IMR-90 (cell line): ENCODE measurements at regions not wholly inside any gene's neighbourhood (a gene's known extent, or its start where the extent isn't known, plus 50 kb on each side); places are given as distances from the start of the nearest gene placed in this dataset.

Experiments
- ATAC-seq: fragments of 200-7000 bp; cut with Tn5 transposase; 2 replicates; pipeline ENCODE4 v1.9.1; 2020; ENCODE audit warnings: low read depth, mild to moderate bottlenecking, moderate library complexity
- BruUV-seq: library from RNA; stranded (reverse); fragments of 400-500 nt; replicated peaks from 2 replicates; lab custom pipeline; 2021; lab: Mats Ljungman, UMichigan
- CTCF ChIA-PET: fragments of 300-600 bp; formaldehyde crosslinking; extraction: SDS; loops from one replicate; lab custom pipeline; 2021; ENCODE audit warnings: antibody characterized with exemption; lab: Yijun Ruan, JAX
- POLR2A ChIA-PET: fragments of 300-600 bp; sonication (Branson Sonifier 250); formaldehyde crosslinking; loops from one replicate; lab custom pipeline; 2022; ENCODE audit warnings: antibody characterized with exemption; ENCODE audit not compliant: unreplicated experiment; lab: Charles Lee
- DNase-seq: peaks from one replicate; pipeline ENCODE4 v3.0.0; 2013
- H2AFZ ChIP-seq: replicated peaks from 2 replicates; pipeline ENCODE3; 2013; ENCODE audit warnings: low read length, mild to moderate bottlenecking; ENCODE audit not compliant: poor library complexity
- H2AK5ac ChIP-seq: 2 replicates; pipeline ENCODE4 v1.6.1; 2013; ENCODE audit warnings: low read depth, low read length, inconsistent platforms
- H2AK9ac ChIP-seq: replicated peaks from 2 replicates; pipeline ENCODE3; 2013; ENCODE audit warnings: mild to moderate bottlenecking, low read depth, low read length, moderate library complexity; ENCODE audit not compliant: poor library complexity
- H2BK120ac ChIP-seq: 2 replicates; pipeline ENCODE4 v1.6.1; 2013; ENCODE audit warnings: low read depth, low read length, inconsistent platforms
- H2BK15ac ChIP-seq: 3 replicates; pipeline ENCODE4 v1.6.1; 2013; ENCODE audit warnings: low read depth, low read length, inconsistent platforms
- H2BK20ac ChIP-seq: 2 replicates; pipeline ENCODE4 v1.6.1; 2013; ENCODE audit warnings: low read depth, mild to moderate bottlenecking, inconsistent platforms, low read length, moderate library complexity
- H2BK5ac ChIP-seq: 2 replicates; pipeline ENCODE4 v1.6.1; 2013; ENCODE audit warnings: mild to moderate bottlenecking, low read depth, low read length, inconsistent platforms; ENCODE audit not compliant: poor library complexity, severe bottlenecking
- H3K14ac ChIP-seq: replicated peaks from 2 replicates; pipeline ENCODE4 v1.6.1; 2013; ENCODE audit warnings: low read depth, low read length, inconsistent platforms
- H3K18ac ChIP-seq: 2 replicates; pipeline ENCODE4 v1.6.1; 2013; ENCODE audit warnings: low read depth, low read length, control low read depth
- H3K23ac ChIP-seq: 2 replicates; pipeline ENCODE4 v1.6.1; 2013; ENCODE audit warnings: low read depth, low read length, inconsistent platforms
- H3K27ac ChIP-seq: 2 replicates; pipeline ENCODE4 v1.5.1; 2013; ENCODE audit warnings: mild to moderate bottlenecking, control low read depth, low read length; ENCODE audit not compliant: insufficient read depth
- H3K27me3 ChIP-seq: 2 replicates; pipeline ENCODE4 v1.6.1; 2013; ENCODE audit warnings: low read length; ENCODE audit not compliant: control insufficient read depth, insufficient read depth
- H3K36me3 ChIP-seq: 2 replicates; pipeline ENCODE4 v1.6.1; 2013; ENCODE audit warnings: low read length, mixed read lengths; ENCODE audit not compliant: control insufficient read depth, insufficient read depth
- H3K4ac ChIP-seq: 2 replicates; pipeline ENCODE4 v1.6.1; 2013; ENCODE audit warnings: low read depth, low read length, inconsistent platforms
- H3K4me1 ChIP-seq: 2 replicates; pipeline ENCODE4 v1.6.1; 2013; ENCODE audit warnings: low read length, mixed read lengths; ENCODE audit not compliant: control insufficient read depth, insufficient read depth
- H3K4me2 ChIP-seq: 2 replicates; pipeline ENCODE4 v1.6.1; 2013; ENCODE audit warnings: low read depth, mild to moderate bottlenecking, control low read depth, low read length, moderate library complexity
- H3K4me3 ChIP-seq: 2 replicates; pipeline ENCODE4 v1.5.1; 2013; ENCODE audit warnings: low read depth, mild to moderate bottlenecking, control low read depth, low read length, moderate library complexity; ENCODE audit not compliant: insufficient read depth
- H3K56ac ChIP-seq: 2 replicates; pipeline ENCODE4 v1.6.1; 2013; ENCODE audit warnings: low read length, inconsistent platforms; ENCODE audit not compliant: insufficient read depth; ENCODE audit errors: extremely low read depth
- H3K79me1 ChIP-seq, 2 experiments: 2 replicates each; pipeline ENCODE4 v1.6.1; 2013; ENCODE audit warnings: low read length in 2 of 2, inconsistent platforms in 1 of 2, low read depth in 1 of 2
- H3K9ac ChIP-seq: 2 replicates; pipeline ENCODE4 v1.6.1; 2013; ENCODE audit warnings: low read depth, low read length, control low read depth
- H3K9me1 ChIP-seq: 2 replicates; pipeline ENCODE4 v1.6.1; 2013; ENCODE audit warnings: low read length, inconsistent platforms; ENCODE audit not compliant: insufficient read depth
- H3K9me3 ChIP-seq: 2 replicates; pipeline ENCODE4 v1.6.1; 2013; ENCODE audit warnings: low read length; ENCODE audit not compliant: control insufficient read depth, insufficient read depth
- H4K20me1 ChIP-seq: 2 replicates; pipeline ENCODE4 v1.6.1; 2013; ENCODE audit warnings: low read length, inconsistent platforms; ENCODE audit not compliant: insufficient read depth
- H4K5ac ChIP-seq: 2 replicates; pipeline ENCODE4 v1.6.1; 2013; ENCODE audit warnings: mild to moderate bottlenecking, low read depth, low read length, control low read depth
- H4K8ac ChIP-seq, 2 experiments: 2 replicates each; pipeline ENCODE4 v1.6.1; 2013; ENCODE audit warnings: low read depth in 2 of 2, low read length in 2 of 2, control low read depth in 1 of 2, inconsistent platforms in 1 of 2
- H4K91ac ChIP-seq: 2 replicates; pipeline ENCODE4 v1.6.1; 2013; ENCODE audit warnings: low read depth, low read length, inconsistent platforms; ENCODE audit not compliant: insufficient read depth
- BHLHE40 ChIP-seq: fragments of 150-350 bp; IDR thresholded peaks from 2 replicates; pipeline ENCODE4 v1.6.1; 2016; ENCODE audit warnings: mild to moderate bottlenecking, low read depth, low read length
- CEBPB ChIP-seq: IDR thresholded peaks from 2 replicates; pipeline ENCODE4 v1.6.1; 2012; ENCODE audit warnings: low read depth, low read length, improper control_type of control experiment
- CHD1 ChIP-seq: IDR thresholded peaks from 2 replicates; pipeline ENCODE4 v1.6.1; 2012; ENCODE audit warnings: low read depth, low read length, improper control_type of control experiment
- MAZ ChIP-seq: IDR thresholded peaks from 2 replicates; pipeline ENCODE4 v1.6.1; 2012; ENCODE audit warnings: low read depth, mild to moderate bottlenecking, low read length, improper control_type of control experiment, moderate library complexity, borderline replicate concordance
- MXI1 ChIP-seq: IDR thresholded peaks from 2 replicates; pipeline ENCODE4 v1.6.1; 2012; ENCODE audit warnings: low read depth, mild to moderate bottlenecking, low read length, moderate library complexity, borderline replicate concordance
- POLR2A ChIP-seq: IDR thresholded peaks from 2 replicates; pipeline ENCODE4 v1.6.1; 2012; ENCODE audit warnings: mild to moderate bottlenecking, low read depth, low read length
- RAD21 ChIP-seq: IDR thresholded peaks from 2 replicates; pipeline ENCODE4 v1.6.1; 2012; ENCODE audit warnings: low read length, improper control_type of control experiment
- RCOR1 ChIP-seq: IDR thresholded peaks from 2 replicates; pipeline ENCODE4 v1.6.1; 2012; ENCODE audit warnings: mild to moderate bottlenecking, low read length, improper control_type of control experiment; ENCODE audit not compliant: insufficient replicate concordance
- SMC3 ChIP-seq: fragments of 150-350 bp; IDR thresholded peaks from 2 replicates; pipeline ENCODE4 v1.6.1; 2016; ENCODE audit warnings: low read depth, mild to moderate bottlenecking, antibody characterized with exemption, low read length, moderate library complexity
- WGBS, 2 experiments: methylation state at CpG; one replicate each; pipeline versions ENCODE4 v1.1.5 to v1.1.7; 2013; ENCODE audit warnings: missing lambda C conversion rate in 2 of 2; ENCODE audit not compliant: insufficient read length in 1 of 2; ENCODE audit errors: extremely low coverage in 2 of 2; 5-methylcytosine and 5-hydroxymethylcytosine counted together
- dilution Hi-C: fragments of 300-500 bp; cut with HindIII; formaldehyde crosslinking; loops from one replicate; pipeline ENCODE4 v1.14.3; 2018; ENCODE audit warnings: low sequenced_read_pairs; ENCODE audit not compliant: unreplicated experiment
- in situ Hi-C: fragments of 300-500 bp; cut with MboI; formaldehyde crosslinking; loops from 3 replicates; pipeline ENCODE4 v1.14.3; 2019; ENCODE audit warnings: low sequenced_read_pairs, inconsistent platforms, mixed read lengths
- intact Hi-C: fragments of 100-400 bp; cut with micrococcal nuclease; formaldehyde crosslinking; loops from 2 replicates; pipeline ENCODE4 v1.10.0; 2022
- TF ChIP-seq, protein P1 (sequence below): fragments of 150-350 bp; IDR thresholded peaks from 2 replicates; pipeline ENCODE4 v1.6.1; 2016; ENCODE audit warnings: low read depth, mild to moderate bottlenecking, low read length, moderate library complexity, borderline replicate concordance
- TF ChIP-seq, protein P2 (sequence below): fragments of 150-350 bp; IDR thresholded peaks from 2 replicates; pipeline ENCODE4 v1.6.1; 2017; ENCODE audit warnings: mild to moderate bottlenecking, antibody characterized with exemption, low read length, low read depth
- TF ChIP-seq, protein P3 (sequence below): conservative IDR thresholded peaks from 2 replicates; pipeline ENCODE4 v1.5.1; 2012; ENCODE audit warnings: mild to moderate bottlenecking, low read depth, low read length, improper control_type of control experiment

DNA sequence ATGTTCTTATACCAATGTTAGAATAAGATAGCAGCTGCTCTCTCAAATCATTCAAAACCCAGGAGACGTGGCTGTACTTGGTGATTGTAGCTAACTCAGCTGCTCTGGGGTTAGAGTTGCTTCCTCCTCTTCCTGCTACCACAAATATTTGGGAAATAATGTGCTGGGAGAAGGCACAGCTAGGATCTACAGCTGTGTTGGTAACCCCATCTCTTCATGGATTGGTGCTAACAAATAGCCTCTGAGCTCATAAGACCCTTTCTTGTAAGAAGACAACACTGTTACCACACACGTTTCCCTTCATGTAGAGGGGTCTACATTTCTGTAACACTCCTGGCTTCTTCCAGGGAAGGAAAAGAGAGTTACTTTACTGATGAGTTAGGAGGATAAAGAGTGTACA, 911.0 kb upstream of the CITED2 start:
- Histone ChIP-seq H3K79me1 (no peaks in the 10 kb centered on the region), H3K14ac (peak overlapping the region; percentile 55), H3K9me1 (no peaks in the 10 kb centered on the region), H3K4me2 (no peak overlapping the region), H3K56ac (no peak overlapping the region), H3K4me1 (no peaks in the 10 kb centered on the region), H2AK5ac (no peak overlapping the region; the same call in 1 of the 2 replicates), H2AFZ (no peak overlapping the region), H4K91ac (no peak overlapping the region; the same call in 1 of the 2 replicates), H3K18ac (peak overlapping the region; percentile 9; the same call in 1 of the 2 replicates), H3K27ac (no peak overlapping the region), H3K4ac (peak overlapping the region; percentile 5; the same call in 1 of the 2 replicates), H3K36me3 (no peaks in the 10 kb centered on the region), H4K8ac (peak overlapping the region in 1 of 2 experiments; percentile 2; a peak in 1 of 4 replicates), H3K27me3 (no peaks in the 10 kb centered on the region), H3K23ac (peak overlapping the region; percentile 2; the same call in 1 of the 2 replicates), H2BK120ac (peak overlapping the region; percentile 21; the same call in 1 of the 2 replicates), H3K9me3 (no peaks in the 10 kb centered on the region), H2AK9ac (no peak overlapping the region), H2BK15ac (0 out of 3 replicates have a peak overlapping the region, but pooled peaks have one; percentile 48), H4K20me1 (no peaks in the 10 kb centered on the region), H2BK5ac (no peak overlapping the region), H3K4me3 (no peak overlapping the region), H3K9ac (no peak overlapping the region), H2BK20ac (peak overlapping the region; percentile 80; the same call in 1 of the 2 replicates), H4K5ac (no peak overlapping the region; the same call in 1 of the 2 replicates)
- DNase-seq, result no peak
- intact Hi-C loops (no loop called here), dilution Hi-C loops (no loop called here), in situ Hi-C loops (no loop called here)
- CTCF ChIA-PET, result no interaction called here
- POLR2A ChIA-PET, result interaction anchor here (0.6 kb wide), 1 partner anchor 8 kb away, joined by 3 read pairs; no protein-coding TSS in a partner anchor
- no peak for TF ChIP-seq MXI1
- TF ChIP-seq POLR2A, result no peak
- no peak for TF ChIP-seq MAZ
- TF ChIP-seq RCOR1, result no peak
- TF ChIP-seq CHD1, result no peak
- TF ChIP-seq RAD21, result no peak
- TF ChIP-seq, protein P1, sequence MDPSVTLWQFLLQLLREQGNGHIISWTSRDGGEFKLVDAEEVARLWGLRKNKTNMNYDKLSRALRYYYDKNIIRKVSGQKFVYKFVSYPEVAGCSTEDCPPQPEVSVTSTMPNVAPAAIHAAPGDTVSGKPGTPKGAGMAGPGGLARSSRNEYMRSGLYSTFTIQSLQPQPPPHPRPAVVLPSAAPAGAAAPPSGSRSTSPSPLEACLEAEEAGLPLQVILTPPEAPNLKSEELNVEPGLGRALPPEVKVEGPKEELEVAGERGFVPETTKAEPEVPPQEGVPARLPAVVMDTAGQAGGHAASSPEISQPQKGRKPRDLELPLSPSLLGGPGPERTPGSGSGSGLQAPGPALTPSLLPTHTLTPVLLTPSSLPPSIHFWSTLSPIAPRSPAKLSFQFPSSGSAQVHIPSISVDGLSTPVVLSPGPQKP, result no peak
- TF ChIP-seq CEBPB, result no peak
- no peak for TF ChIP-seq BHLHE40
- TF ChIP-seq, protein P2, sequence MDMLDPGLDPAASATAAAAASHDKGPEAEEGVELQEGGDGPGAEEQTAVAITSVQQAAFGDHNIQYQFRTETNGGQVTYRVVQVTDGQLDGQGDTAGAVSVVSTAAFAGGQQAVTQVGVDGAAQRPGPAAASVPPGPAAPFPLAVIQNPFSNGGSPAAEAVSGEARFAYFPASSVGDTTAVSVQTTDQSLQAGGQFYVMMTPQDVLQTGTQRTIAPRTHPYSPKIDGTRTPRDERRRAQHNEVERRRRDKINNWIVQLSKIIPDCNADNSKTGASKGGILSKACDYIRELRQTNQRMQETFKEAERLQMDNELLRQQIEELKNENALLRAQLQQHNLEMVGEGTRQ, result no peak
- TF ChIP-seq SMC3, result no peak
- TF ChIP-seq, protein P3, sequence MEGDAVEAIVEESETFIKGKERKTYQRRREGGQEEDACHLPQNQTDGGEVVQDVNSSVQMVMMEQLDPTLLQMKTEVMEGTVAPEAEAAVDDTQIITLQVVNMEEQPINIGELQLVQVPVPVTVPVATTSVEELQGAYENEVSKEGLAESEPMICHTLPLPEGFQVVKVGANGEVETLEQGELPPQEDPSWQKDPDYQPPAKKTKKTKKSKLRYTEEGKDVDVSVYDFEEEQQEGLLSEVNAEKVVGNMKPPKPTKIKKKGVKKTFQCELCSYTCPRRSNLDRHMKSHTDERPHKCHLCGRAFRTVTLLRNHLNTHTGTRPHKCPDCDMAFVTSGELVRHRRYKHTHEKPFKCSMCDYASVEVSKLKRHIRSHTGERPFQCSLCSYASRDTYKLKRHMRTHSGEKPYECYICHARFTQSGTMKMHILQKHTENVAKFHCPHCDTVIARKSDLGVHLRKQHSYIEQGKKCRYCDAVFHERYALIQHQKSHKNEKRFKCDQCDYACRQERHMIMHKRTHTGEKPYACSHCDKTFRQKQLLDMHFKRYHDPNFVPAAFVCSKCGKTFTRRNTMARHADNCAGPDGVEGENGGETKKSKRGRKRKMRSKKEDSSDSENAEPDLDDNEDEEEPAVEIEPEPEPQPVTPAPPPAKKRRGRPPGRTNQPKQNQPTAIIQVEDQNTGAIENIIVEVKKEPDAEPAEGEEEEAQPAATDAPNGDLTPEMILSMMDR, result no peak
- no peak for ATAC-seq
- WGBS, 2 experiments, result no CpG with 5 or more reads among the region's 2 CpGs
- no TSS peak for BruUV-seq
